NCI-H187 treated with DMSO at 0.1 percent for 48 hours (cell line): ENCODE measurements at regions not wholly inside any gene's neighbourhood (a gene's known extent, or its start where the extent isn't known, plus 50 kb on each side); places are given as distances from the start of the nearest gene placed in this dataset.

Experiments
- DNase-seq: peaks from one replicate; lab custom pipeline; 2025; lab: John Stamatoyannopoulos, UW

DNA sequence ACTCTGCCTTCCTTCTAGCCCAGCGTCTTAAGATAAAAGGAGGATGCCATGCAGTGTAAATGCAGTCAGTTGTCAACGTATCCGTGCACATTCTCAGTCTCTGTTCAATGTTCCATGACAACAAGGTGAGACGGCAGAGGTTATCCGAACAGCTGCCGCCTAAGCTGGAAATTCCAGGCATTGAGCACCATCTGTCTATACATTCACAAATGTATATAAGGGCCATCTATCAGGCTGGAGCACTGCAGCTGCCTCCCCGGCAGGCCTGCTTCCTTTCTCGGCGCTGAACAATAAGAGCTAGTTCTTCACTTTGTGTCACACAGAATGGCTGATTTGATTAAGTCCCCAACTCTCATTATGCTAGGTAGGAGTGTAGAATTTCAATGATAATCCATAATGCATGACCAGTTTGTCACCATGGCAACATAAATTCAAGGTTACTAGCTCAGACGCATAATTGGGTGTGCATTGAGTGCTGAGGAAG is 282.2 kb upstream of the SOX11 start:
- peak; percentile 98 for DNase-seq

DNA sequence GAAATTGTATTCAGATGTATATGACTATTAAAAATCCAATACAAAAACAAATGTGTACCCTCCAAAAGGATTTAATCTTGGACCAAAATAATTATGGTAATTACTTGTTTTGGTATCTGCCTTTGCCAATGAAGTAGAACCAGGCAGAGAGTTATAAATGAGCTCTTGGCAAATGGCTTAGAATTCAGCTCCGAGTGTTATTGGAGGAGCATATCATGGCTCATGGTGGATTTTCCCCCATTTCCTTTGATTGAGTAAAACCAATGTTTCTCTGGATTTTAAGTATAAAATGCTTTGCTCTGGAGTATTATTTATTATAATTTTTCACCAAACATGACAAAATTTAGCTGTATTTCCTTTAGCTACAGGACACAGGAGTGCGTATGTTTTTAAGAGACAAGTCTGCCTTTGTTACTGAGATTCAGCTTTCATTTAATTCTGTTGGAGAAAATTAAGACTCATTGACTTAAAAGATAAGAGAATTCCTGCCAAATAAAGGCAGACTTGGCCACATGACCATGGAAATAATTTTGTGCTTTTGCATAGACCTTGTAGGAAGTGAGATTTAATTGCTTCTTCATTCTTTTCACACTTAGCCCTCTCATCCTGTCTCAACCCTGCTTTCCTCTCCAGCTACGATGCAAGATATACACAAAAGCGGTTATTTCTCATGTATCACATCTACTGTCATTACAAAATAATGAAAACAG is 281.0 kb upstream of the SOX11 start:
- DNase-seq: no peak

DNA sequence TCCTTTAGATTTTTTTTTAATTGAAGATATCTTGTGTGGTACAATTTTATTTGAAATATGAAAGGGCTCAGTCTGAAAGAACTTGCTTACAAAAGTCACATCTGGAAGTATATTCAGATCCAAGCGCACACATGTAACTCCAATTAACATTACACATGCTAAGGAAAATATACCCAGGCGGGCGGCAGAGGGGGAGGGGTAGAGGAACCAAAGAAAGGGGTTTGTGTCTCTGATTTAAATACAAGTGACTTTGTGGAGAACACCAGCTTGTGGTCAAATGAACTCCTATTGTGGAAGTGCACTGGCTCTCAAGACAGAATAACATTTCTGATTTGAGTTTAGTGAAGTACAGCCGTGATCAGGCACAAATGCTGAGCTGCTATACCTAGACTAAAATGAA is 280.2 kb upstream of the SOX11 start:
- peak; percentile 42 for DNase-seq

DNA sequence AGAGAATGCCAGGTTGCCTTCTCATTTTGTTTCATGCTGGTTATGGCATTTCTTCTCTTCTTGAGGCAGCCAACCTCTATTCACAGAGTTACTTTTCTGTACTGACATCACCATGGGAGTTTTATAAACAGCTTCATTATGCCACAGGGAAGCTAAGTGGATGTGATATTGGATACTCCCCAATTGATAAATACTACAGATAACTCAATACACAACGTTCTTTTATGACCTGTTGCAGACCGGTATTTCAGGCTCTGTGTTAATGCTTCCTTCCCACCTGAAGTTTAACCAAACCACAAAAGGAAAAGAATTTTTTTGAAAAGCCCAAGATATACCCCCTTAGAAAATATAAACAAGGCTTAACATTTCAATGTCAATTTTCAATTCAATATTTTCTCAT is 258.3 kb upstream of the SOX11 start:
- DNase-seq: no peak

DNA sequence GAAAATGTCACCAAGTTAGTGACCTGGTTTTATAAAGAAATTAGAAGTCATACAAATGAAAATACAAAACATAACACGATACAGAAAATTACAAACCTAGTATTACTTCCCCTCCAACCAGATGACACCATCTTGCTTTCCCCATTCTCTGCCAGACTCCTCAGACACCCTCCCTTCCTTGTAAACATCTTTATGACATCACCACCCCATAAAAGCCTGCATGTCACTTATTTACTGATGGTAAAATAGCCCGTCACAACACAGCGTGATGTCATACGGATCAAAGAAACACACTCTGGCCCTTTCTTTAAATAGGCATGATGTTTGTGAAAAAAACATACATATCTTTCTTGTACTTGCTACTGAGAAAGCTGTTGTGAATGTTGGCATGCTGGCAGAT is 254.8 kb upstream of the SOX11 start:
- no peak for DNase-seq

DNA sequence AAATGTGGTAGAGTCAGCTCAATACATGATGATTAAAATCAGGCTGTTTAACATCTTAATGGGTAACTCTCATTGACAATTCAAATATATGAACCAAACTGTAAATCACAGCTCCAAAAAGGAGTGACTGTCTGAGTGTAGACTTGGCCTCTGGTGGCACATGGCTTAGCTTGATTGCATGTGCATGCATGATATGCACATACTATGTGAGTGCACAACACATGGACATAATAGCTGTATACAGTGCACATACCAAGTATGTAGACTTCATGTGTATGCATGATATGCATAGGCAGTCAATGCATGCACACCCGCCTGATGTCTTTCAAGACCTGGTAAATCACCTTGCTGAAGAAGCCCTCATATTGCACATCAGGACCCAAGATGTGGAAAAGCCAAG is 252.0 kb upstream of the SOX11 start:
- DNase-seq: no peak

DNA sequence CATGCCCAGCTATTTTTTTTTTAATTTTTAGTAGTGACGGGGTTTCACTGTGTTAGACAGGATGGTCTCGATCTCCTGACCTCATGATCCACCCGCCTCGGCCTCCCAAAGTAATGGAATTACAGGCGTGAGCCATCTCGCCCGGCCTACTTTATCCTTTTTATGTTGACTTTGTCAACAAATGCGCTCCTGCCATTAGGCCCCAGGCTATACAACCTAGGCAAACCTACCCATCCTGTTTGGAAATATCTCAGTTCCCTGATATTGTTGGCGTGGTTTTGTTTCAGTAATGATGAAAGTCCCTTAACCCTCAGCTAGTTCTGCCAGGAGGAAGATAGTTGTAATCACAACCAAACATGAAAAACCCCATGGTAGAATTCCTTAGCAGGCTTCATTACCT is 249.4 kb upstream of the SOX11 start:
- no peak for DNase-seq

DNA sequence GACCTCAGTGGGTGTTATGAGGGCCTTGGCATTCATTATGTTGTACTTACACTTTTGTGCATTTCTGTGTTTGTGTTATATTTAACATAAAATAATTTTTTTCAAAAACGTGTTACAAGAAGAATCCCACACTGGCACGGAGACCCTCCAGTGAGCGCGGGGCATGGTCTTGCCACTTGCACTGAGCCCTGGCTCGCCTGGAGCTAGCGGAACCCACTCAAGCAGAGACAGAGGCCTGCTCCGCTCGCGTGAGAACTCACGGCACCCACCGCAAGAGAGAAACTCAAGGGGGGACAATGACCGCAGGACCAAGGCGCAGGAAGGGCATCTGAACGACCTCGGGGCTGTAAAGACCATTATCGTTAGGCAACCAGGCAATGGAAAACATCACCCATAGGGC is 248.0 kb upstream of the SOX11 start:
- DNase-seq: no peak

DNA sequence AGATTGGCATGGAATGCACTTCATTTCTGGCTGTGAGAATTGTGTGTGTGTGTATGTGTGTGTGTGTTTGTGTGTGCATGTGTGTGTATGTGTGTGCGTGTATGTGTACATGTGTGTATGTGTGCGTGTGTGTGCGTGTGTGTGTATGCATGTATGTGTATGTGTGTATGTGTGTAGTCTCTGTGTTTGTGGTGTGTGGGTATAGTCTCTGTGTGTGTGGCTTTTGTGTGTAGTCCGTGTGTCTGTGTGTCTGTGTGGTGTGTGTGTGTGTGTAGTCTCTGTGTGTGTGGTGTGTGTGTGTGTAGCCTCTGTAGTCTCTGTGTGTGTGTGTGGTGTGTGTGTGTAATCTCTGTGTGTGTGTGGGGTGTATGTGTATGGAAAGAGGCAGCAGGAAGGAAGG is 247.3 kb upstream of the SOX11 start:
- DNase-seq: no peak

DNA sequence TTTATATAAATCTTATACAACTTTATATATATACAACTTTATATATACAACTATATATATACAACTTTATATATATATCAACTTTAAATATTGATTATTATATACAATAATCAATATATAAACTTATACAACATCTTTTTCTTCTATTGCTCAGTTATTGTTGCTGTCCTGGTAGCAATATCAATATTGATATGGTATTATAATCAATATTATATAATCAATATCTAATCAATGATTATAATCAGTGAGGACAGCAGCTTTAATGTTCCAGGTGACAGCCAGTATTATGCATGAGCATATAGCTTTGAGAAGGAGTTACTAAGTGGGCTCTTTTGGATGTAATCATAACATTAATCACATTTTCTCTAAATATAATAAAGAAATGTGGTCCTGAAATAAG is 242.3 kb upstream of the SOX11 start:
- DNase-seq: no peak

DNA sequence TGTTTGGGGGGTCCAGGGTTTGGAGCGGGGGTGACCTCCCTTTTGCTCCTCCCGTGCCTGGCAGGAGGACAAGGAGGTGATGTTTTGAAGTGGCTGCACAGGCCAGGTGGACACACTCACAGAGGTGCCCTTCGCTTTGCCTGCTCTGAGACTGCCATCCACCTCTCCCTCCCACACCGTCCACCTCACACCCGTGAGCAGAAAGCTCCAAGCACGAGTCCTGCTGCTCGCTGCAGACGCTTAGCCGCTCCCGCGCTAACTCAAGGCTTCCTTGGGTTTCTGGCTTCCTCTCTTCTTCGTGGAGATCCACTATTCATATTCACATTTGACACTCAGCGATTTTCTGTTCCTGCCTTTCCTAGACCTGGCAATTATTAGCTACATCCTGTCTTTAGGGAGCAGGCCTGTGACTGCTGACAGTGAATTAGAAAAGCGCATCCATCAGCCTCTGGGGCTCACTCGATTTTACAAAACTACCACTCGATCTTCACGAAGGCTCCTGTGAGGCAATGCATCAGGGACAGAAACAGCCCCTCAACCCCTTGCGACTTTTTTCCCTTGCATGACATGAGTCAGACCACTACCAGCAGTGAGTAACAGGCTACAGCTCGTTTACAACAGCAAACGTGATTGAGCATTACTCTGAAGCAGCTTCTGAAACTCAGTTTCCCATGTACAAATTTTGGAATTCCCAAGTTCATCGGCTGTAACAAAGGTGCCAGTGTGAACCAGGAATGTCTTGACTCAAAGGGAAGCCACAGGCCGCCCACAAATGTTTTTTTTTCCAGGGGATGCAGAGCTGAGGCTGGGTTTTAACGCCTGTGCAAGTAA is 238.7 kb upstream of the SOX11 start:
- no peak for DNase-seq

DNA sequence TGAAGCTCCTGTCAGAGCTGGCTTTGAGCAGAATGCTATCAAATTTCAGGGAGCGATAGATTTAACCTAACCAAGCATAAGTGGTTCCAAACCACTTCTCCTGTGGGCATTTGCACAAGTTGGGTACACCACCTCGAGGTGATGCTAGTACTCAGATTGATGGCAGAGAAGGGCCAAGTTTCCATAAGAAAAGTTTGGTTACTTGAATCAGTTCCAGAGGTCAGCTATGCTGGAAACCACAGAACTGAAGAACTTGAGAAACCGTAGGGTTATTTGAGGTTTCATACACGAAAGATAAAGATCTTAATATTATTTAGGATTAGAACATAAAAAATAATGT is 238.2 kb upstream of the SOX11 start:
- no peak for DNase-seq

DNA sequence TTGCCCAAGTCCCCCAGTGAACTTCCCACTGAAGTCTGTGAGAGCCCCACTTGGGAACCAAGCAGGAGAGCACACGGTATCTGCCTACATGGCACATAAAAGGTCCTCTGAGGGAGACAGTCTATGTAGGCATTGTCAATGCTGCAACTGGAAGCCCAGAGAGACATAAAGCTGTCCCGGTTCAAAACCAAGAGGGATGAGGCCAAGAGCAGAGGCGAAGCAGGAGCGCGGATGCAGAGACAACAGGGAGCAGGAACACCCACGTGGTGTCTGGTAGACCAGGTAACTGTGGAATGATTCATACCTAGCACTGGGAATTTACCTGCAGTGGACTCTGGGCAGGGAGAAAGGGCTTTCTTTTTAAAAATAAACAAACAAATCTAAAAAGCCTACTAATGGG is 233.1 kb upstream of the SOX11 start:
- DNase-seq: no peak

DNA sequence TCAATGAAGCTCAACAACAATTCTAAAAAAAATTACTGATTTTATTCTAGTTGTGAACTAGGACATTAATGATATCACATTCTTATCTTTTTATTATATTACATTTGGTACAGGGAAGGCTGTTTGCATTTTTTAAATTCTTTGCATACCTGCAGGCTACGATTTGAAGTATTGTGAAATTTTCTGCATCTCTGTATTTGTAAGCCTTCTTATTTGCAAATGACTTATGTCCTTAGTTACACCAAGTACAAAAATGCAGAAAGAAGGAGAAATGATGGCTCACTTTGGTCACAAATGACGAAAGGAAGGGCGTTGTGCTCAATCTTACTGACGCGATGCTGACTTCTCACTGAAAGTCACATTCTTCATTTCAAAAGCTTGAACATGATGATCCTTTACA is 227.5 kb upstream of the SOX11 start:
- no peak for DNase-seq

DNA sequence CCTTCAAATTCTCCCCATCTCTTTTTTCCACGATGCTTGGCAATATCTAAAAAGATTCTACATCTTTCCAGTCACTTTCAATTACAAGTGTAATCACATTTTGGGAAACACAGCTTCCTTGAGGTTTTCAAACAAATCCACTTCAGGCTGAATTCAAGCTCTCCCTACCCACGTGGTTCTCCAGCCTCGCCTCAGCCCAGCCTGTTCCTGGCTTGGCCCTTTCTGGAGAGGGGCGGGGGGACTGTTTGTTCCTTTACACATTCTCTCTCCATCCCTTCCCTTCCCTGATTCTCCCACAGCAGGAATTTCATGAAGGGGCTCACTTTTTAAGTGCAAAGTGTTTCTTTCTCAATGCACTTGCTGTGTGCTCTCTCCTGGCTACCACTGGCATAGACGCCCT is 226.3 kb upstream of the SOX11 start:
- no peak for DNase-seq

DNA sequence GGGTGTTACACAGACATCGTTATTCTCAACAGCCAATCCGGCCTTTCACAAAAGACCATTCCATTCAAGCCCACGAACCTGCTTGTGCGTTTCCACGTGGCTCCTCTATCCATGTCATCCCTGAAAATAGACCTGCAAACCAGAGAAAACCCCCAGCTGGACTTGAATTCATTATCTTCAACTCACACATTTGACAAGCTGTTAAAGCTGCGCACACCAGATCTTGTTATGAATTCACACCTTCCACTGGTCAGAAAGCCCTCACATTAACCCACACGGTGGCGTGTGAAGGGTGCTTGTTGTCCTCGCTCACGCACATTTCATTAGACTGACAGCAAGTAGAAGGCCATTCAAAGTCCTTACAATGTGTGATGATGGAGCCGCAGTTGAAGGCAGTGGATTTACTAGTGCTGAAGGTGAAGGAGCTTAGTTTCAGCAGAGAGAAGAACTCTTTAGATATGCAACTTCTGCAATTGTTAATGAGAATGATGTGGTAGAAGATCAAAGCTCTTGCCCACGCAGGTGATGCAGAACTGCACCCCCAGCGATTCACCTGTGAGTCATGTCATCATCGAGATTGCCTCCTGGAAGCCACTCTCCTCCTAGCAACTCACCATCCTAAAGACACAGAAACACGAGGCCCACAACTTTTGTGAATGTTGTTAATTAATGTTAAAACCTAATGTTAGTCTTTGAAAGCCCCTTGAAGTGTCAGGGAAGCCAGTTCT is 224.8 kb upstream of the SOX11 start:
- no peak for DNase-seq

DNA sequence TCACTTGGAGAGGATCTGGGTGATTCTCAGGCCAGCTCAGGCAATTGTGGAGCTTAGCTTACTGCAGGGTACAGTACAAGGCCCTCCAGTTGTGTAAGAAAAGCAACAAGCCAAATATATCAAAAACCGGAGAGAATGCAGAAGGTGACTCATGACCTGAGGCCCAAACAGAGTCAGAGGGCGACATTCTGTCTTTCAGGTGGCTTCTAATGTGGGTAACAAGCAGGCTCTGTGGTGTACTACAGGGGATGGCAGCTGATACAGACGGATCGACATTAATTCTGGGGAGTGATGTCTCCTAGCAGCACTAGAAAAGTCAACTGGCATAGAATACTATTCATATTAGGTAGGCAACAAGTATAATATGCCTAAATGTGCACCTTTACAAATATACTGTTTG is 219.5 kb upstream of the SOX11 start:
- no peak for DNase-seq

DNA sequence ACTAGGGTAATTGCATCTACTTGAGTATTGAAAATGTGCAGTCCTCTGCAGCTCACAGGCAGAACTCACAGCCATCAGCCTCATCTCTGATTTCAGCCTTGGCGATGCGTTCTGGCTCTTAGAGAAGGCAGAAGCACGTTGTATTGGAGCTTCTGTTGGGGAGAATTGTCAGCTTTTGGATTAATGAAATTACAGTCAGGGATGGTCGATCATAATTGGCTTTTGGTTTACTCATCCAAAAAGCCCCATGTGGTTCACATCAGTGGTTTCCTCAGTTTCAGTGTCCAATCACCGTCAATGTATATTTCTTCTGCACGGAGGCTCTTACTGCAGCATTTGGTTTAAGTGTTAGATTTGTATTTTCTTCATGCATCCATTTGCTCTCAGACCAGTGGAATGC is 218.5 kb upstream of the SOX11 start:
- no peak for DNase-seq

DNA sequence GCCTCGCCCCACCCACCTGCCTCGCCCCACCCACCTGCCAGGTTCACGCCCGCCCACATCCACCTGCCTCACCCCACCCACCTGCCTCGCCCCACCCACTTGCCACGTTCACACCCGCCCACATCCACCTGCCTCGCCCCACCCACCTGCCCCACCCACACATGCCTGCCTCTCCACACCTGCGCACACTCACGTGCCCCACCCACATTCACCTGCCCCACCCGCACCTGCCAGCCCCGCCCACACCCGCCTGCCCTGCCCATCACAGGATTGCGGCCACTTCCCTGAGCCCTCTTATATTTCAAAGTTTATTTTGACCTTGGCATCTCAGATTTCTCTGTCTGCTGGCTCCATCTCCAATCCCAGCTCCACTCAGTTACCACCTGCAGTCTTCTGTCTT is 217.5 kb upstream of the SOX11 start:
- DNase-seq: peak; percentile 90

DNA sequence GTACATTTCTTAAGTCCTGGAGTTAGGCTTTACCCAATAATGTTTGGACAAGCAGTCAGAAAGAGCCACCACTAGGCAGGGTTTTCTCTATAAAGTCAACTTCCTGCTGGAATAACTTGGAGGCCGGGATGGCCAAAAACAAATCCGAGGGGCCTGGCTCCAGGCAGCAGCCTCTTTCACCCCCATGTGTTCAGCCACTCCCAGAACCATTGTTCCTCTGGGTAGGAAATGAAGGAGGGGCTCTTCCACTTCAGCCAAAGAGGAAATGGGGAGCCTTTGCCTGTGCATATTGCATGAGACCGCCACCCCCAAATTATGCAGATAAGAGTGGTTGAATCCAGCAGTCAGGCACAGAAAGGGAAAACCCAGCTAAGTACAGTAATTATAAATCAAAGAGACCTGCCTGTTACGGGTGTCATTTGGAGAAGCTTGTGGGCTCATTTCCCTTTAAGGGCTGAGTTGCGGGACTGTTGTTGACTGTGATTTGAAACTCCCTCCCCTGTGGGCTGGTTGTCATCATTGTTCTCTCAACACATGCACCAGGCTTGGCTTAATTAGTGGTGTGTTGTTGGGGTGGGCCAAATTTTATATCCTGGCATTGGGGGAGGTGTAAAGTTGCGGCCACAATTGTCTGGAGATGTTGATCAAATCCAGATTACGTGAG is 212.8 kb upstream of the SOX11 start:
- DNase-seq: no peak

DNA sequence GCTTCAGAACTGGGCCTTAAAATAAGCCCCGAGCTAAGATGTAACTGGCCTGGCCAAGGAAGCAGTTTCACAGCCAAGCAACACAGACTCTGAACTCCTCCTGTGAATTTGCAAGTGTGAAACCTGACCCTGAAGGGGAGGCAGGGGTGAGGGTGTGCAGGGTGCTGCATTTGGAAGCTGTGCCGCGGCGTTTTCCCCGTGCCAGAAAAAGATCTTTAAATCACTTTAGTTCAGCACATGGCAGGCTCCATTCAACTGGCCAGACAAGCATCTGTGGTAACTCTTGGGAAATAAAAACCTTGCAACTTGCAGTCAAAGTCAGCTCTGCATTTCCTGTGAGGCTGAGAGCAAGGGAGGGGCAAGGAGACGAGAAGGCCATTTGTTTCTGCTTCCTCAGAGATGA is 209.3 kb upstream of the SOX11 start:
- no peak for DNase-seq

DNA sequence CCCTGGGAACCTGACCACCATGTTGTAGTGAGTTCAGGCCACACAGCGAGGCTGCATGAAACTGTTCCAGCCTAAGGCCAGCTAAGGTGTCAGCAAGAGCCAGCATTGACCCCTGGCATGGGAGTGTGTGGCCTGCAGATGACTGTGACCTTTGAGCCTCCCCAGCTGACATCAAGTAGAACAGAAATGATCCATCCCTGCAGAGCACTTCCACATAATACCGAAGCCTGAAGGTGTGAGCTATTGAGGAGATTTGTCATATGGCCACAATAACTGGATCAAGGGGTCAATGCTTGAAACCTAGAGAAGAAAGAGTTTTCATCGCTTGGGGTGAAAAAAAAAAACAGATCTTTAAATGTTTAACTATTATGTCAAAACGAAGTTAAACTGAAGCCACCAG is 207.3 kb upstream of the SOX11 start:
- no peak for DNase-seq

DNA sequence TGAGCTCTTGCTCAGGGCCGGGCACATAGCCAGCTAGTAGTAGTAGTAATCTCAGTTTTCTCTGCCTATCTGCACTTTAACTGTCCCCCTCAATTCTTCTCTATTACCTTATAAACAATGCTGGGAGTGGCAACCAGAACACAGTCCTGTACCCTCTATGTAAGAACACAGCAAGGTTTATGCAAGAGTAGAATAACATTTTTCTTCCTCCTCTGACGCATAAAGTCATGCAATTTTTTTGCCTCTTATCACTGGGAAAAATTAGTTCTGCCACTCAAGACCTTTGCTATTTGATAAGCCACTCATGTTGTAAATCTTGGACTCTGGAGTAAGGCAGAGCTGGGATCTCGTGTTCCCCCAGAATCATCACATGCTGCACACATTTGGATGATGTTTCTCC is 200.7 kb upstream of the SOX11 start:
- no peak for DNase-seq
